Upper lobe of right lung (tissue), 1 donor: ENCODE measurements at regions not wholly inside any gene's neighbourhood (a gene's known extent, or its start where the extent isn't known, plus 50 kb on each side); places are given as distances from the start of the nearest gene placed in this dataset.

Experiments used
- ATAC-seq: fragments of 200-7000 bp; cut with Tn5 transposase; one replicate; pipeline ENCODE4 v1.9.1; 2020; ENCODE audit warnings: mild to moderate bottlenecking, moderate library complexity
- DNase-seq: peaks from one replicate; pipeline ENCODE4 v3.0.0-alpha.2; 2020
- H3K27ac ChIP-seq: fragments of 200-600 bp; one replicate; pipeline ENCODE4 v1.8.0; 2022
- H3K27me3 ChIP-seq: fragments of 200-600 bp; one replicate; pipeline ENCODE4 v1.8.0; 2022; ENCODE audit warnings: mild to moderate bottlenecking
- H3K36me3 ChIP-seq: fragments of 200-600 bp; one replicate; pipeline ENCODE4 v1.8.0; 2022
- H3K4me1 ChIP-seq: fragments of 200-600 bp; one replicate; pipeline ENCODE4 v1.8.0; 2022
- H3K4me3 ChIP-seq: fragments of 200-600 bp; one replicate; pipeline ENCODE4 v1.8.0; 2022; ENCODE audit warnings: mild to moderate bottlenecking
- H3K9me3 ChIP-seq: fragments of 200-600 bp; one replicate; pipeline ENCODE4 v1.8.0; 2022
- intact Hi-C: fragments of 100-400 bp; cut with DNase I; formaldehyde crosslinking; loops from one replicate; pipeline ENCODE4 v1.11.0; 2022
- TF ChIP-seq, protein P1 (sequence below): fragments of 200-600 bp; IDR thresholded peaks from one replicate; pipeline ENCODE4 v1.8.0; 2022; ENCODE audit warnings: antibody characterized with exemption
- donor health status: DM: no; HTN: yes; CAD: no; lungs with severe emphysema.

DNA sequence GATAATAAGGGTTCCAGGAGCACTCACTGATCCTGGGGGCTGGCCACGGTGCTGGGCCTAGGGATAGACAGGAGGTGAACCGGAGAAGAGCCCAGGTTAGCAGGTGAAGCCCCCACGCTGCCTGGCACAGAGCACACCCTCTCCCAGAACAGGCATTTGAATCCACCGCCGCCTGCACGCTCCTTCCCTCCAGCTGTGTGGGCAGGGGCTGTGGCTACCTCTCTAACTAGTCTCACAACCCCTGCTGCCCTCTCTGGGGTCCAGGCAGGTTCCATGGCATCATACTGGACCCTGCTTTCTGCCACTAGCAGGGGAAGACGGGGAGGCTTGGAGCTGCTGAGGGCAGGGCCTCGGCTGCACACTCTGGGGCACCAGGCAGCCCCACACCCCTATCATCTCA is 358.0 kb downstream of the CTTN start:
- ATAC-seq (no peak), DNase-seq (no peak)
- intact Hi-C loops: no loop called here
- Histone ChIP-seq H3K27ac (no peak overlapping the region), H3K9me3 (peaks cover 2% of the 10 kb centered on the region), H3K4me3 (no peak overlapping the region), H3K36me3 (no peaks in the 10 kb centered on the region), H3K27me3 (peaks cover 9% of the 10 kb centered on the region), H3K4me1 (peaks cover 7% of the 10 kb centered on the region)
- TF ChIP-seq, protein P1, sequence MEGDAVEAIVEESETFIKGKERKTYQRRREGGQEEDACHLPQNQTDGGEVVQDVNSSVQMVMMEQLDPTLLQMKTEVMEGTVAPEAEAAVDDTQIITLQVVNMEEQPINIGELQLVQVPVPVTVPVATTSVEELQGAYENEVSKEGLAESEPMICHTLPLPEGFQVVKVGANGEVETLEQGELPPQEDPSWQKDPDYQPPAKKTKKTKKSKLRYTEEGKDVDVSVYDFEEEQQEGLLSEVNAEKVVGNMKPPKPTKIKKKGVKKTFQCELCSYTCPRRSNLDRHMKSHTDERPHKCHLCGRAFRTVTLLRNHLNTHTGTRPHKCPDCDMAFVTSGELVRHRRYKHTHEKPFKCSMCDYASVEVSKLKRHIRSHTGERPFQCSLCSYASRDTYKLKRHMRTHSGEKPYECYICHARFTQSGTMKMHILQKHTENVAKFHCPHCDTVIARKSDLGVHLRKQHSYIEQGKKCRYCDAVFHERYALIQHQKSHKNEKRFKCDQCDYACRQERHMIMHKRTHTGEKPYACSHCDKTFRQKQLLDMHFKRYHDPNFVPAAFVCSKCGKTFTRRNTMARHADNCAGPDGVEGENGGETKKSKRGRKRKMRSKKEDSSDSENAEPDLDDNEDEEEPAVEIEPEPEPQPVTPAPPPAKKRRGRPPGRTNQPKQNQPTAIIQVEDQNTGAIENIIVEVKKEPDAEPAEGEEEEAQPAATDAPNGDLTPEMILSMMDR: no peak

DNA sequence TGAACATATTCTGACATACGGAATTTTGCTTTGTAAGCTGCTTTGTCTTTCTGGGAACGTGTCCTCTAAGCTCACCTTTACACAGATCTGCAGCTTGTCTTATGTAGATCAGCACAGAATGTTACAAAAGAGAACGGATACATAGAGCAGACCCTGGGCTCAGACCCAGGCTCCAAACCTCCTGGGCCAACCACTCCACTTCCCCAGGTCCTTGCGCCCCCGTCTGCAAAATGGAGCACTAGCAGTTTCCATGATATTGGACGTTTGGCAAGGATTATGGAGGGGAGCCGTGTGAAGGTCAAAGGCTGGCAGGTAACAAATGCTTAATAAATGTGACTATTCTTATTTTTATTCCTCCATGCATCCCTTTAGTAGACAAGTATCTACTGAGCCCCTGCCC is 358.4 kb downstream of the CTTN start:
- intact Hi-C loops: no loop called here
- H3K27me3 ChIP-seq: peaks cover 9% of the 10 kb centered on the region
- DNase-seq (no peak), ATAC-seq (no peak)
- no peaks in the 10 kb centered on the region for H3K36me3 ChIP-seq
- no peaks in the 10 kb centered on the region for H3K9me3 ChIP-seq
- H3K27ac ChIP-seq: no peak overlapping the region
- H3K4me1 ChIP-seq: peaks cover 7% of the 10 kb centered on the region
- no peak overlapping the region for H3K4me3 ChIP-seq
- TF ChIP-seq, protein P1: no peak

DNA sequence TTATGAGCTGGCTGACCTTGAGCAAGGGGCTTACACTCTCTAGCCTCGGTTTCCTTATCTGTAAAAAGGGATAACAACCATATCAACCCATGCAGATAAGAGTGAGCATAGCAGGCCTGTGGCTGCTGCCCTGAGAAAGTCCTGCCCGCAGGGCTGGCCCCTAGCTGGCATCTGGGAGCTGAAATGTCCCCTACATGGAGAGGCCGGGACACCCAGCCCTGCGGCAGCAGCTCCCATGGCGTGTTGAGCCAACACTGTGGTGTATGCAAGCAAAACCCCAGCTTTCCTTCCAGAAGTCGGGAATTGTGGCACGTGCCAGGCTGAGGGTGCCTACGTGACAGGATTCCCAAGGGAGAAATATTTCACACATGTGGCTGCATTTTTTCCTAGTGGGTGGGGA is 358.9 kb downstream of the CTTN start:
- no peaks in the 10 kb centered on the region for H3K36me3 ChIP-seq
- H3K9me3 ChIP-seq: no peaks in the 10 kb centered on the region
- TF ChIP-seq, protein P1: no peak
- no peak for ATAC-seq
- H3K27ac ChIP-seq: no peak overlapping the region
- DNase-seq: no peak
- intact Hi-C loops: no loop called here
- H3K4me1 ChIP-seq: peaks cover 7% of the 10 kb centered on the region
- H3K4me3 ChIP-seq: no peak overlapping the region
- peaks cover 9% of the 10 kb centered on the region for H3K27me3 ChIP-seq

DNA sequence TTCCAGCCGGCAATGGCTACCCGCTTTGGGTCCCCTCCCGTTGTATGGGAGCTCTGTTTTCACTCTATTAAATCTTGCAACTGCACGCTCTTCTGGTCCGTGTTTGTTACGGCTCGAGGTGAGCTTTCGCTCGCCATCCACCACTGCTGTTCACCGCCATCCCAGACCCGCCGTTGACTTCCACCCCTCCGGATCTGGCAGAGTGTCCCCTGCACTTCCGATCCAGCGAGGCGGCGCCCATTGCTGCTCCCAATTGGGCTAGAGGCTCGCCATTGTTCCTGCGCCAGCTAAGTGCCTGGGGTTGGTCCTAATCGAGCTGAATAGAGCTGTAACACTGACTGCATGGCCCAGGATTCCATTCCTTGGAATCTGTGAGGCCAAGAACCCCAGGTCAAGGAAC is 359.9 kb downstream of the CTTN start:
- H3K4me1 ChIP-seq: peaks cover 7% of the 10 kb centered on the region
- no peak overlapping the region for H3K27ac ChIP-seq
- H3K4me3 ChIP-seq: no peak overlapping the region
- peak; percentile 50 for DNase-seq
- intact Hi-C loops: no loop called here
- ATAC-seq: no peak
- H3K36me3 ChIP-seq: no peaks in the 10 kb centered on the region
- H3K9me3 ChIP-seq: no peaks in the 10 kb centered on the region
- TF ChIP-seq, protein P1: no peak
- peaks cover 9% of the 10 kb centered on the region for H3K27me3 ChIP-seq

DNA sequence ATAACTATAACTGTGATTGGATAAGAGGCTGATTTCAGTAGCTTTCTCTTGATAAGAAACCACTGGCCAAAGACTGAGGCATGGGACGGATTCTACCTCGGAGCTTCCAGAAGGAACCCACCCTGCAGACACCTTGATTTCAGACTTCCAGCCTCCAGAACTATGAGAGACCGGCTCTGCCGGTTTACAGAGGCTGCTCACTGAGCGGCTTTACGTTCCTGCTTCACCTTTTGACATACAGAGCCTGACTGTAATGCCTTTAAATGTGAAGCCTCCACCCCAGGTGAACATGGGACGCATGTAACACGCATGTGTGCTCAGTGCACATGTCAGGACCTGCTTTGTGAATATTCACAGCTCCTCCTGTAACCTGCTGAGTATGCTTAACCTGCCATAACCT is 361.5 kb downstream of the CTTN start:
- TF ChIP-seq, protein P1: no peak
- peak; percentile 30 for DNase-seq
- peaks cover 9% of the 10 kb centered on the region for H3K27me3 ChIP-seq
- peaks cover 7% of the 10 kb centered on the region for H3K4me1 ChIP-seq
- no peaks in the 10 kb centered on the region for H3K9me3 ChIP-seq
- no peak overlapping the region for H3K4me3 ChIP-seq
- intact Hi-C loops: loop anchor here (10.0 kb wide), 1 partner anchor 295 kb away; no protein-coding TSS in a partner anchor
- no peak overlapping the region for H3K27ac ChIP-seq
- ATAC-seq: no peak
- H3K36me3 ChIP-seq: no peaks in the 10 kb centered on the region

DNA sequence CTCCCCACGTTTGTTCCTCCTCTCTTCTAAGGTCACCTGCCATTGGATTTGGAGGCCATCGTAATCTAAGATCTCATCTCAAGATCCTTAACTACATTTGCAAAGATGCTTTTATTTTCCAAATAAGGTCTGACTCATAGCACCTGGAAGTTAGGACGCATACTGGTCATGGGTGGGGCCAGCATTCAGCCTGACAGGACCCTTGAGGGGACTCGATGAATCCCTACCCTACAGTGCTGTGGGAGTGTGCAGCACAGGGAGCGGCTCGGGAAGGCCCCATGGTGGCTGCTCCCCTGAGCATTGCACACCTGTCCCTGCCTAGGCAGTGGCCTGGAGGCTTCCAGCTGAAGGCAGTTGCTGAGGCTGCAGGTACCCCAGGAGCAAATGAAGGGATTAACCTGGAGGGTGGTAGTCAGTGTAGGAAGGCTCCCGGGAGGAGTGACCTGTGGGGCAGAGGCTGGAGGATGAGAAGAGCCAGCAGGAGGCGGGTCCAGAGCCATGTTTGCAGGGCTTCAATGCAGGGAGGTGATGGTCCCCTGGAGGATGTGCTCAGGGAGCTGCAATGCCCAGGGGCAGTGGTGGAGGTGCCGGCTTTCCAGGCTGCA is 362.2 kb downstream of the CTTN start:
- H3K4me1 ChIP-seq: peaks cover 4% of the 10 kb centered on the region
- intact Hi-C loops: loop anchor here (10.0 kb wide), 1 partner anchor 296 kb away; no protein-coding TSS in a partner anchor
- TF ChIP-seq, protein P1: no peak
- DNase-seq: peak; percentile 45
- H3K9me3 ChIP-seq: no peaks in the 10 kb centered on the region
- no peaks in the 10 kb centered on the region for H3K36me3 ChIP-seq
- peak; percentile 29 for ATAC-seq
- no peak overlapping the region for H3K27ac ChIP-seq
- peaks cover 9% of the 10 kb centered on the region for H3K27me3 ChIP-seq
- H3K4me3 ChIP-seq: no peak overlapping the region
